Kidney epithelial cell (primary cell): ENCODE measurements at regions not wholly inside any gene's neighbourhood (a gene's known extent, or its start where the extent isn't known, plus 50 kb on each side); places are given as distances from the start of the nearest gene placed in this dataset.

Source experiments
- DNase-seq: peaks from one replicate; pipeline ENCODE4 v3.0.0-alpha.2; 2010; ENCODE audit warnings: low read depth
- H3K27me3 ChIP-seq: 2 replicates; pipeline ENCODE4 v1.6.0; 2011; ENCODE audit warnings: low read length; ENCODE audit not compliant: control insufficient read depth, insufficient read depth
- H3K36me3 ChIP-seq: 2 replicates; pipeline ENCODE4 v1.5.1; 2011; ENCODE audit warnings: low read length; ENCODE audit not compliant: control insufficient read depth, insufficient read depth
- H3K4me3 ChIP-seq: 2 replicates; pipeline ENCODE4 v1.5.1; 2011; ENCODE audit warnings: low read depth, mild to moderate bottlenecking, control low read depth, low read length
- CTCF ChIP-seq: IDR thresholded peaks from 2 replicates; pipeline ENCODE4 v1.5.1; 2011; ENCODE audit warnings: mild to moderate bottlenecking, moderate library complexity, low read length, control low read depth, inconsistent platforms; ENCODE audit not compliant: insufficient read depth, poor library complexity, severe bottlenecking

GRCh38 chr18:67599277-67599676, 82.8 kb upstream of the DSEL start:
- Histone ChIP-seq H3K4me3 (no peak overlapping the region), H3K27me3 (no peaks in the 10 kb centered on the region), H3K36me3 (no peaks in the 10 kb centered on the region)
- peak; percentile 7 for DNase-seq
- TF ChIP-seq CTCF = no peak

- H3K4me3 ChIP-seq = no peak overlapping the region
- no peaks in the 10 kb centered on the region for H3K27me3 ChIP-seq
- H3K36me3 ChIP-seq = no peaks in the 10 kb centered on the region
- no peak for TF ChIP-seq CTCF
- DNase-seq = no peak
These were observed 81.2 kb upstream of the DSEL start for GRCh38 chr18:67597759-67598158.

GRCh38 chr18:67596003-67596402, 79.5 kb upstream of the DSEL start:
- Histone ChIP-seq H3K36me3 (no peaks in the 10 kb centered on the region), H3K27me3 (no peaks in the 10 kb centered on the region), H3K4me3 (no peak overlapping the region)
- no peak for TF ChIP-seq CTCF
- no peak for DNase-seq

- Histone ChIP-seq H3K4me3 (no peak overlapping the region), H3K36me3 (no peaks in the 10 kb centered on the region), H3K27me3 (no peaks in the 10 kb centered on the region)
- no peak for DNase-seq
- peak; percentile 18 for TF ChIP-seq CTCF
These were observed 74.1 kb upstream of the DSEL start for GRCh38 chr18:67590571-67591141.

GRCh38 chr18:67589325-67589724, 72.8 kb upstream of the DSEL start:
- Histone ChIP-seq H3K27me3 (no peaks in the 10 kb centered on the region), H3K4me3 (no peak overlapping the region), H3K36me3 (no peaks in the 10 kb centered on the region)
- DNase-seq = no peak
- TF ChIP-seq CTCF = no peak

GRCh38 chr18:67586101-67586500, 69.6 kb upstream of the DSEL start:
- no peak overlapping the region for H3K4me3 ChIP-seq
- no peaks in the 10 kb centered on the region for H3K36me3 ChIP-seq
- no peak for TF ChIP-seq CTCF
- H3K27me3 ChIP-seq = no peaks in the 10 kb centered on the region
- no peak for DNase-seq
